Right kidney (tissue), 1 donor: ENCODE measurements at regions not wholly inside any gene's neighbourhood (a gene's known extent, or its start where the extent isn't known, plus 50 kb on each side); places are given as distances from the start of the nearest gene placed in this dataset.
A peak's percentile ranks its signal among the peaks of the same experiment; 100 is the strongest.

ENCODE experiments used
- DNase-seq: peaks from one replicate; pipeline ENCODE4 v3.0.0-alpha.2; 2016

GRCh38 chr16:54627616-54628015, 303.0 kb upstream of the IRX5 start:
- DNase-seq = no peak

DNA sequence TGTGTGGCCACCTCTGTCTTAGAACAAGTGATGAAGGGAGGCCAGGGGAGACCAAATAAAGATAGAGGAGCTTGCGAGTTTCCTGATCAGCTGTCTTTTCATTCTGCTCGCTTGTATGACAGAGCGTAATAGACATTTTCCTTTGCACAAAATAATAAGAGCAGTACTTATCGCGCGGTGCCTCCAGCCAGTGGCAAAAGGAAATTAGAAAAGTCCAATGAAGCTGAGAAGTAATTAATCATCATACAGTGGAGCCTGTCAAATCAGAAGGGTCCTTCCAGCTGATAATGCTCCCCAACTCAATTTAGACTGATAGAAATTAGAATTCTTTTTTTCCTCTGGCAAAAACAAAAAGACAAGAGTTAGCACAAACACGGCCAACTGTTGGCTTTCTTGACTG, 307.0 kb upstream of the IRX5 start:
- DNase-seq = no peak

DNA sequence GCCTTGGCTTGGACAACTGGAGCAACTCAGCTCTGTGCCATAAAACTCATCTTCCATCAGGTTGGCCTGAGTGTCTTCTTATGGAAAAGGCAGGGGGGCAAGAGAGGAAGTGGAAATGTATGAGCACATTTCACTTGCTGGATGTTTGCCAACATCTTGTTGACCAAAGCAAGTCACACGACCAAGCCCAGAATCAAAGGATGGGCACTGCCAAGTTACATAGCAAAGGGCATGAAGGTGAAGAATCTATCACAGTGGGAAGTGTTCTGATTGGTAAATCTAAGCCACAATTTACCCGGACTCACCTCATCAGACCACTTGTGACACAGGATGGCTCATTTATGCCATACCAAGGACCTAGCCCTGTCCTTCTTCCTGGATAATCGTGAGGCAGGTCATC, 310.5 kb upstream of the IRX5 start:
- no peak for DNase-seq

DNA sequence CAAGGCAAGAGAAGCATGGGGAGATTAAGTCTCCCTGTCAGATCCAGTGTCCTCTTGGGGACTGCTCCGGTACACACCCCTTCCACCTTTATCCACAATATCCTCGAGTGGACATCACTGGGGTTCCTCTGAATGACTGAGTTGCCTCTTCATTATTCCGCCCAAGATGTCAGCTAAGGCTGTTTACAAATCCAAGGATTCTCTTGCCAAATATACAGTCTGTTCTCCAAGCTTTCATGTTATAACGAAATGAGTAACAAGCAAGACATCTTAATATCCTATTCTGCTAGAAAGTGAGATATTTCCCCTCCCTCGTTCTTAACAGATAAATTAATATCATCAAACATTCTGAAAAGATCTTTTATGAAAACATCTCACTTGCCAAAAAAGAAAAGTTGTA, 314.1 kb upstream of the IRX5 start:
- DNase-seq = no peak

DNA sequence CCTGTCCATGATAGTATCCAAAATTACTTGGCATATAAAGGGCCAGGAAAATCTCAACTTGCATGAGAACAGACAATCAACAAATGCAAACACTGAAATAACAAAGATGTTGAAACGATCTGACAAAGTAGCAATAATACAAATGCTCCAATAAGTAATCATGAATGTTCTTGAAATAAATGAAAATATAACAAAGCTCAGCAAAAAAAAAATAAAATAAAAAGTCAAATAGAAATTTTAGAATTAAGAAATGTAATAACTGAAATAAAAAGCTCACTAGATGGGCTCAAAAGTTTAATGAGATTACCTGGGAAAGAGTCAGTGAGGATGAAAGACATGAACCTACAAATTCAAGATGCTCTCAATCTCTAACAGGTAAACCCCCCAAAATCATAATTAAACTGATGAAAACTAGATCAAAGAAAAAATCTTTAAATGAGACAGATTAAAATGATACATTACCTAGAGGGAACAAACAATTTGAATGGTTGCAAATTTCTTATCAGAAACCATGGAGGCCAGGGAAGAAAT, 319.0 kb upstream of the IRX3 start:
- no peak for DNase-seq

DNA sequence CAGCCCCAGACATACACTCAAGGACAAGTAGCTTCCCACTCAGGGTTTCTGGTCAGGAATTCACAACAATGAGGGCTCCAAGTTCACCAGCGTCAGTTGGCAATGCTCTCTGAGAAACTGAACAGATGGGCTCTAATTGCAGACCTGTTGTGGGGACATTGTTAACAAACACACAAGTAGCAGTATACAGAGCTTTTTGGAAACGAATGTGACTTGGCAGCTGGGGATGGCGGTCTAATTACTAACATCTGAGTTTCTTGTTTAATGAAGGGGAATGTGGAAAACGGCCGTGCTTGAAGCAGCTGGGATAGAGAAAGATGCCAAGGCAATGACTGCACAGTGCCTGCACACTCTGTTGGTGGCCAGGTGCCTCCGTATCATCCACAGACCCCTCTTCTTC, 316.1 kb upstream of the IRX3 start:
- no peak for DNase-seq

- DNase-seq = no peak
Observed at GRCh38 chr16:54597222-54597621, 310.6 kb upstream of the IRX3 start.

DNA sequence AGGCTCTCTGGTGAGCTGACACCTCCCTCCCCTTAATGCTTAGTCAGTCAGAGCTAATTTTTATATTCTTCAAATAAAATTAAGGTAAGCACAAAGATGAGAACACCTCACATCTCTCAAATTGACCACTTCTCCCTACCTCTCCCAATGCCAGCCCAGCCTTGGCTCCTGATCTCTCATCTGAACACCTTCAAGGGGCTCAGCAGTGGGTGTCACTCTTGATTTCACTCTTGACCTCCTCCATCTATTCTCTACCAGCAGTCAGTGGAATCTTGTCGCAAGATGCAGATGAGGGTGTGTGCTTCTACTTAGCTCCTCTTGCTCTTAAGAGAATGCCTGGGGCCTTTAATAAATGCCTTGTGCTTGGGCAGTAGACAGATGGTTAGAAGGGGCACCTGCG, 309.0 kb upstream of the IRX3 start:
- no peak for DNase-seq

DNA sequence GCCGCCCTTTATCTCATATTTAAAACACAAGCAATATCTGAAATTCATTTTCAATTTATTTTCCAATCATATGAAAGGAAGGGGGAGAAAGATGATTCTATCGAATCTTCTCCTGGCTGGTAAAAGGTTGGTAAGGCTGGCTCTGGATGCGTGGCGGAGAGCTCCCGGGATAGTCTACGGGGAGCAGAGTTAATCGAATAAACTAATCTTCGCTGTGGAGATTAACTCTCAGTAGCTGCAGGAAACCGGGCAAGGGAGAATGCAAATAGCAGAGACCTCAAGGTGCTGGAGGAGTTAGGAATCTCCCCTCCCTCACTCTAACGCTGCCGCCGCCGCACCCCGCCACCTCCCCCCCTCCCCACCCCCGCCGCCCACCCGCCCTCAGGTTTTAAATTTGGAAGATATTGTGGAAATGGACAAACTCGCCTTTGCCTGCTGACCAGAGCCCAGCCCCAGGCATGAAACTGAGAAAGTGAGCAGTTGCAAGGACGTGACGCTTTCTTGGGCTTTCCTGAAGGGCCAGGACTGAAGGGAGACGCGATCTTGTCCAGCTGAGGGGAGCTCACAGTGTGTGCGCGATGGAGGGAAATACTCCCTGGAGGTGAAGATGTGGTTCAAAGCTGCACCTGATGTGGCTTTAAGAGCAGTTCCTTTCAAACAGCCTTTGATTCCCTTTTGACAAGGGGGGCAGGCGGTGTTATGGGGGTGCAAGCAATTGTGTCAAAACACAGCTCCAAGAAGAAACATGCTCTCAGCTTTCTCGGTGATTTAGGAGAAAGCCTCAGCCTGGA, 308.2 kb upstream of the IRX3 start:
- no peak for DNase-seq

- DNase-seq = no peak
Observed at GRCh38 chr16:54591816-54592246, 305.2 kb upstream of the IRX3 start.

GRCh38 chr16:54590836-54591235, 304.2 kb upstream of the IRX3 start:
- no peak for DNase-seq

- DNase-seq = no peak
Observed at GRCh38 chr16:54589326-54589725, 302.7 kb upstream of the IRX3 start.

- no peak for DNase-seq
Observed at GRCh38 chr16:54588026-54588425, 301.4 kb upstream of the IRX3 start.

DNA sequence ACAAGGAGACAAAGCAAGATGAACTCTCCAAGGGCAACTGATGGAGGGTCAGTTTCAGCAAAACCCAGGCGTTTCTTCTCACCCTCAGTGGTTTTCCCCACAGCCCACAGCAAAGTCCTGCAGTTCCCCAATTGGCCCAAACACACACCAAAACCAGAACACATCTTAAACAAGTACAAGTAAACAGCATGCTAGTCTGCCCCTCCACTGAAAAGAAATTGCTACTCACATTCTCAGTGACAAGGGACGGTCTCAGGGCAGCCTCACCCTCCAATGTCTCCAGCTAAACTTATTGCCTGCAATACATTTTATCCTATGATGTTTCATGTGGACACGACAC, 300.6 kb upstream of the IRX3 start:
- no peak for DNase-seq

GRCh38 chr16:54586474-54587175, 300.0 kb upstream of the IRX3 start:
- no peak for DNase-seq

- DNase-seq = no peak
Observed at GRCh38 chr16:54585998-54586340, 299.4 kb upstream of the IRX3 start.

GRCh38 chr16:54585094-54585997, 298.8 kb upstream of the IRX3 start:
- peak; percentile 42 for DNase-seq

- DNase-seq = no peak
Observed at GRCh38 chr16:54584121-54584520, 297.5 kb upstream of the IRX3 start.

- DNase-seq = no peak
Observed at GRCh38 chr16:54582631-54583250, 296.2 kb upstream of the IRX3 start.

GRCh38 chr16:54579106-54579728, 292.6 kb upstream of the IRX3 start:
- no peak for DNase-seq

GRCh38 chr16:54577651-54578128, 291.1 kb upstream of the IRX3 start:
- DNase-seq = no peak

DNA sequence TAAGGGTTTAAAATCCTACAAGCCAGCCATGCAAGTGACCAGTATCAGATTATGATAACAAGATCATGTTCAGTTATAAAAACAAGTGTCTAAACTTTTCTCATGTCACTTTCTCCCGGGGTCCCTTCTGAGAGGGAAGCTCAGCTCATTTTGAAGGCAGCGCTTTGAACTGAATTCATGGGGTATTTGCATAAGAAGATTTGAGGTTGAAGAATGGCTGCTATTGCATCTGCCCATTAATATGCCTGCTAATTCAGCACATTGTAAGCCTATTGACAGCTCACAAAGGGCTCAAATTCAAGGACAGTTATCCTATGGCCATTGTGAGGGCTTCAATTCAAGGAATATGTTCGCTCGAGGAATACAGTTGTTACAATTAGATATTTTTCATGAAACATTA, 290.2 kb upstream of the IRX3 start:
- no peak for DNase-seq
